OCI-LY1 (cell line): ENCODE measurements at regions not wholly inside any gene's neighbourhood (a gene's known extent, or its start where the extent isn't known, plus 50 kb on each side); places are given as distances from the start of the nearest gene placed in this dataset.

ENCODE experiments used
- H2AFZ ChIP-seq: fragments of 200-600 bp; sonication (generic), shearing (Covaris generic); 2 replicates; pipeline ENCODE4 v1.6.0; 2014; ENCODE audit warnings: antibody characterized with exemption, mild to moderate bottlenecking, low read length
- H3F3A ChIP-seq: fragments of 200-600 bp; sonication (generic), shearing (Covaris generic); 2 replicates; pipeline ENCODE4 v1.6.0; 2014; ENCODE audit warnings: mild to moderate bottlenecking, antibody characterized with exemption, low read length, moderate library complexity; ENCODE audit not compliant: insufficient read depth
- H3K27ac ChIP-seq: fragments of 200-600 bp; sonication (generic); 2 replicates; pipeline ENCODE4 v1.5.1; 2014; ENCODE audit warnings: low read length, mixed run types, mild to moderate bottlenecking, low read depth; ENCODE audit not compliant: poor library complexity, severe bottlenecking
- H3K27me3 ChIP-seq: fragments of 200-600 bp; sonication (generic); 2 replicates; pipeline ENCODE4 v1.6.0; 2014; ENCODE audit warnings: antibody characterized with exemption, mild to moderate bottlenecking, low read length, moderate library complexity; ENCODE audit not compliant: insufficient read depth
- H3K36me3 ChIP-seq: fragments of 200-600 bp; sonication (generic); 2 replicates; pipeline ENCODE4 v1.6.1; 2014; ENCODE audit warnings: mild to moderate bottlenecking, antibody characterized with exemption, low read length, moderate library complexity, mixed read lengths; ENCODE audit not compliant: insufficient read depth
- H3K4me1 ChIP-seq: fragments of 200-600 bp; sonication (generic); 2 replicates; pipeline ENCODE4 v1.5.1; 2014; ENCODE audit warnings: mild to moderate bottlenecking, low read length, moderate library complexity; ENCODE audit not compliant: insufficient read depth, severe bottlenecking
- H3K4me2 ChIP-seq: fragments of 200-600 bp; sonication (generic), shearing (Covaris generic); 2 replicates; pipeline ENCODE4 v1.6.1; 2014; ENCODE audit warnings: low read length
- H3K4me3 ChIP-seq: fragments of 200-600 bp; sonication (generic); 2 replicates; pipeline ENCODE4 v1.5.1; 2014; ENCODE audit warnings: low read length, low read depth, mild to moderate bottlenecking, mixed read lengths; ENCODE audit not compliant: poor library complexity, severe bottlenecking
- H3K79me2 ChIP-seq: fragments of 200-600 bp; shearing (Covaris generic); 2 replicates; pipeline ENCODE4 v1.6.1; 2016; ENCODE audit warnings: mixed run types, low read length, mixed read lengths; ENCODE audit not compliant: insufficient read depth
- H3K9ac ChIP-seq: fragments of 200-600 bp; sonication (generic), shearing (Covaris generic); 2 replicates; pipeline ENCODE4 v1.6.1; 2014; ENCODE audit warnings: mild to moderate bottlenecking, low read length, mixed read lengths
- H3K9me2 ChIP-seq: fragments of 200-600 bp; sonication (generic), shearing (Covaris generic); 2 replicates; pipeline ENCODE4 v1.6.1; 2014; ENCODE audit warnings: low read depth, mild to moderate bottlenecking, low read length, mixed read lengths
- H3K9me3 ChIP-seq: fragments of 200-600 bp; shearing (Covaris generic); 2 replicates; pipeline ENCODE4 v1.6.1; 2014; ENCODE audit warnings: low read length, mixed read lengths
- H4K20me1 ChIP-seq: fragments of 200-600 bp; sonication (generic), shearing (Covaris generic); 2 replicates; pipeline ENCODE4 v1.6.0; 2016; ENCODE audit warnings: mild to moderate bottlenecking, low read length; ENCODE audit not compliant: insufficient read depth
- CTCF ChIP-seq: fragments of 200-600 bp; sonication (generic), shearing (Covaris generic); IDR thresholded peaks from 2 replicates; pipeline ENCODE4 v1.5.1; 2017; ENCODE audit warnings: mild to moderate bottlenecking, antibody characterized with exemption, low read length, moderate library complexity, mixed read lengths
- EZH2 ChIP-seq: fragments of 200-600 bp; sonication (generic), shearing (Covaris generic); IDR thresholded peaks from 2 replicates; pipeline ENCODE4 v1.8.0; 2017; ENCODE audit warnings: borderline replicate concordance, mixed run types, mild to moderate bottlenecking, antibody characterized with exemption, low read length, moderate library complexity, mixed read lengths

- Histone ChIP-seq H3F3A (no peaks in the 10 kb centered on the region), H3K36me3 (no peaks in the 10 kb centered on the region)
Measured at GRCh38 chr16:5220705-5221104, 123.1 kb upstream of the EEF2KMT start.

GRCh38 chr16:5216441-5217080, 119.0 kb upstream of the EEF2KMT start:
- 0 out of 2 replicates have a peak, but pooled peaks cover 2% of the 10 kb centered on the region for H3K9me3 ChIP-seq
- no peaks in the 10 kb centered on the region for H3K79me2 ChIP-seq
- H3K4me2 ChIP-seq: no peak overlapping the region
- no peak overlapping the region for H2AFZ ChIP-seq
- no peak overlapping the region for H3K27ac ChIP-seq
- H4K20me1 ChIP-seq: no peaks in the 10 kb centered on the region
- no peaks in the 10 kb centered on the region for H3K36me3 ChIP-seq
- H3K27me3 ChIP-seq: no peaks in the 10 kb centered on the region
- no peak overlapping the region for H3K9ac ChIP-seq
- TF ChIP-seq CTCF (no peak), EZH2 (no peak)
- H3K4me1 ChIP-seq: no peaks in the 10 kb centered on the region
- H3K4me3 ChIP-seq: no peak overlapping the region
- H3K9me2 ChIP-seq: no peaks in the 10 kb centered on the region
- H3F3A ChIP-seq: no peaks in the 10 kb centered on the region

More at GRCh38 chr16:5220705-5221104, 123.1 kb upstream of the EEF2KMT start:
- H3K9ac ChIP-seq: no peak overlapping the region
- TF ChIP-seq EZH2 (no peak), CTCF (no peak)
- no peak overlapping the region for H3K4me2 ChIP-seq
- H3K79me2 ChIP-seq: no peaks in the 10 kb centered on the region
- 0 out of 2 replicates have a peak, but pooled peaks cover 2% of the 10 kb centered on the region for H3K9me3 ChIP-seq
- H3K4me1 ChIP-seq: no peaks in the 10 kb centered on the region
- H3K9me2 ChIP-seq: no peaks in the 10 kb centered on the region
- H3K4me3 ChIP-seq: no peak overlapping the region
- H3K27ac ChIP-seq: no peak overlapping the region
- no peaks in the 10 kb centered on the region for H3K27me3 ChIP-seq
- H2AFZ ChIP-seq: no peak overlapping the region
- H4K20me1 ChIP-seq: no peaks in the 10 kb centered on the region

GRCh38 chr16:5215901-5216300, 118.3 kb upstream of the EEF2KMT start:
- Histone ChIP-seq H2AFZ (no peak overlapping the region), H3K9ac (no peak overlapping the region), H3F3A (no peaks in the 10 kb centered on the region), H3K4me3 (no peak overlapping the region), H3K36me3 (no peaks in the 10 kb centered on the region), H3K27me3 (no peaks in the 10 kb centered on the region), H3K9me2 (no peaks in the 10 kb centered on the region), H3K4me1 (no peaks in the 10 kb centered on the region), H3K27ac (no peak overlapping the region), H3K79me2 (no peaks in the 10 kb centered on the region), H3K9me3 (0 out of 2 replicates have a peak, but pooled peaks cover 2% of the 10 kb centered on the region), H3K4me2 (no peak overlapping the region), H4K20me1 (no peaks in the 10 kb centered on the region)
- no peak for TF ChIP-seq CTCF
- TF ChIP-seq EZH2: no peak
